WTC11 (cell line): ENCODE measurements at regions not wholly inside any gene's neighbourhood (a gene's known extent, or its start where the extent isn't known, plus 50 kb on each side); places are given as distances from the start of the nearest gene placed in this dataset.
"Not testable (repeated sequence)": the region's sequence is repeated elsewhere in the genome, so short reads cannot be mapped to it uniquely, and the experiment has no call there.

Source experiments
- ELF4 ChIP-seq: sonication (generic); formaldehyde crosslinking; IDR thresholded peaks from 2 replicates; pipeline ENCODE4 v1.8.1; 2022; ENCODE audit warnings: low read depth, mild to moderate bottlenecking, moderate library complexity, missing genetic modification reagents
- TF ChIP-seq, protein P1 (sequence below): fragments of 200-600 bp; IDR thresholded peaks from 2 replicates; pipeline ENCODE4 v1.8.0; 2022; ENCODE audit warnings: antibody characterized with exemption
- TF ChIP-seq, protein P2 (sequence below): fragments of 250-450 bp; sonication (Bioruptor Pico); IDR thresholded peaks from 2 replicates; pipeline ENCODE4 v1.9.0; 2021; ENCODE audit warnings: mild to moderate bottlenecking
- TF ChIP-seq, protein P3 (sequence below): sonication (generic); formaldehyde crosslinking; IDR thresholded peaks from 2 replicates; pipeline ENCODE4 v1.8.0; 2023; ENCODE audit warnings: mild to moderate bottlenecking, missing genetic modification reagents

DNA sequence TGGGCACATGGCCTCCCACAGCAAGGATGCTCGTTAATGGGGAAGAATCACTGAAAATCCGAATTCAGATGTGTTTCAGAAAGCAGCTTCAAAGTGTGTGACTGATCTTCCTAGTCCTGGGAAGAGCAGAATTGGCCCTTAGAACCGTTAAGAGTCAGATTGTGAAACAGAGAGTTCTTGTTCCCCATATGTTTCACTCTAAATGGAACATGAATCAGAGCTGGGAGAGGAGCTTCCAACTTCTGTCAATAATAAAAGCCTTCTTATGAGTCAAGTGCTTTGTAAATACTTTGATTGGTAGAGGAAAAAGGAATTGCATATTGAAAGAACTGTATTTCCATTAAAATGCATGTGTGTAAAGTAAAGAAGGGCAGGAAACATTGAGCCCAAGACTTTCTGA is 256.1 kb upstream of the PLGLB1 start:
- TF ChIP-seq, protein P1, sequence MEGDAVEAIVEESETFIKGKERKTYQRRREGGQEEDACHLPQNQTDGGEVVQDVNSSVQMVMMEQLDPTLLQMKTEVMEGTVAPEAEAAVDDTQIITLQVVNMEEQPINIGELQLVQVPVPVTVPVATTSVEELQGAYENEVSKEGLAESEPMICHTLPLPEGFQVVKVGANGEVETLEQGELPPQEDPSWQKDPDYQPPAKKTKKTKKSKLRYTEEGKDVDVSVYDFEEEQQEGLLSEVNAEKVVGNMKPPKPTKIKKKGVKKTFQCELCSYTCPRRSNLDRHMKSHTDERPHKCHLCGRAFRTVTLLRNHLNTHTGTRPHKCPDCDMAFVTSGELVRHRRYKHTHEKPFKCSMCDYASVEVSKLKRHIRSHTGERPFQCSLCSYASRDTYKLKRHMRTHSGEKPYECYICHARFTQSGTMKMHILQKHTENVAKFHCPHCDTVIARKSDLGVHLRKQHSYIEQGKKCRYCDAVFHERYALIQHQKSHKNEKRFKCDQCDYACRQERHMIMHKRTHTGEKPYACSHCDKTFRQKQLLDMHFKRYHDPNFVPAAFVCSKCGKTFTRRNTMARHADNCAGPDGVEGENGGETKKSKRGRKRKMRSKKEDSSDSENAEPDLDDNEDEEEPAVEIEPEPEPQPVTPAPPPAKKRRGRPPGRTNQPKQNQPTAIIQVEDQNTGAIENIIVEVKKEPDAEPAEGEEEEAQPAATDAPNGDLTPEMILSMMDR: not testable (repeated sequence)
- TF ChIP-seq, protein P2, sequence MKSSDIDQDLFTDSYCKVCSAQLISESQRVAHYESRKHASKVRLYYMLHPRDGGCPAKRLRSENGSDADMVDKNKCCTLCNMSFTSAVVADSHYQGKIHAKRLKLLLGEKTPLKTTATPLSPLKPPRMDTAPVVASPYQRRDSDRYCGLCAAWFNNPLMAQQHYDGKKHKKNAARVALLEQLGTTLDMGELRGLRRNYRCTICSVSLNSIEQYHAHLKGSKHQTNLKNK (CRISPR knock-in tag): not testable (repeated sequence)
- TF ChIP-seq ELF4 (CRISPR knock-in tag): not testable (repeated sequence)
- TF ChIP-seq, protein P3, sequence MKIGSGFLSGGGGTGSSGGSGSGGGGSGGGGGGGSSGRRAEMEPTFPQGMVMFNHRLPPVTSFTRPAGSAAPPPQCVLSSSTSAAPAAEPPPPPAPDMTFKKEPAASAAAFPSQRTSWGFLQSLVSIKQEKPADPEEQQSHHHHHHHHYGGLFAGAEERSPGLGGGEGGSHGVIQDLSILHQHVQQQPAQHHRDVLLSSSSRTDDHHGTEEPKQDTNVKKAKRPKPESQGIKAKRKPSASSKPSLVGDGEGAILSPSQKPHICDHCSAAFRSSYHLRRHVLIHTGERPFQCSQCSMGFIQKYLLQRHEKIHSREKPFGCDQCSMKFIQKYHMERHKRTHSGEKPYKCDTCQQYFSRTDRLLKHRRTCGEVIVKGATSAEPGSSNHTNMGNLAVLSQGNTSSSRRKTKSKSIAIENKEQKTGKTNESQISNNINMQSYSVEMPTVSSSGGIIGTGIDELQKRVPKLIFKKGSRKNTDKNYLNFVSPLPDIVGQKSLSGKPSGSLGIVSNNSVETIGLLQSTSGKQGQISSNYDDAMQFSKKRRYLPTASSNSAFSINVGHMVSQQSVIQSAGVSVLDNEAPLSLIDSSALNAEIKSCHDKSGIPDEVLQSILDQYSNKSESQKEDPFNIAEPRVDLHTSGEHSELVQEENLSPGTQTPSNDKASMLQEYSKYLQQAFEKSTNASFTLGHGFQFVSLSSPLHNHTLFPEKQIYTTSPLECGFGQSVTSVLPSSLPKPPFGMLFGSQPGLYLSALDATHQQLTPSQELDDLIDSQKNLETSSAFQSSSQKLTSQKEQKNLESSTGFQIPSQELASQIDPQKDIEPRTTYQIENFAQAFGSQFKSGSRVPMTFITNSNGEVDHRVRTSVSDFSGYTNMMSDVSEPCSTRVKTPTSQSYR: not testable (repeated sequence)
